Activated naive CD8-positive, alpha-beta T cell treated with anti-CD3 and anti-CD28 coated beads, Interleukin-2, amount 50 U/mL, for 16 hours (primary cell): ENCODE measurements at regions not wholly inside any gene's neighbourhood (a gene's known extent, or its start where the extent isn't known, plus 50 kb on each side); places are given as distances from the start of the nearest gene placed in this dataset.
"Not testable (repeated sequence)": the region's sequence is repeated elsewhere in the genome, so short reads cannot be mapped to it uniquely, and the experiment has no call there.

Experiments
- DNase-seq: peaks from one replicate; pipeline ENCODE4 v3.0.0-alpha.2; 2020; ENCODE audit warnings: low read depth, low spot score

GRCh38 chr20:56766528-56766927, 137.4 kb downstream of the TFAP2C start:
- no peak for DNase-seq

DNA sequence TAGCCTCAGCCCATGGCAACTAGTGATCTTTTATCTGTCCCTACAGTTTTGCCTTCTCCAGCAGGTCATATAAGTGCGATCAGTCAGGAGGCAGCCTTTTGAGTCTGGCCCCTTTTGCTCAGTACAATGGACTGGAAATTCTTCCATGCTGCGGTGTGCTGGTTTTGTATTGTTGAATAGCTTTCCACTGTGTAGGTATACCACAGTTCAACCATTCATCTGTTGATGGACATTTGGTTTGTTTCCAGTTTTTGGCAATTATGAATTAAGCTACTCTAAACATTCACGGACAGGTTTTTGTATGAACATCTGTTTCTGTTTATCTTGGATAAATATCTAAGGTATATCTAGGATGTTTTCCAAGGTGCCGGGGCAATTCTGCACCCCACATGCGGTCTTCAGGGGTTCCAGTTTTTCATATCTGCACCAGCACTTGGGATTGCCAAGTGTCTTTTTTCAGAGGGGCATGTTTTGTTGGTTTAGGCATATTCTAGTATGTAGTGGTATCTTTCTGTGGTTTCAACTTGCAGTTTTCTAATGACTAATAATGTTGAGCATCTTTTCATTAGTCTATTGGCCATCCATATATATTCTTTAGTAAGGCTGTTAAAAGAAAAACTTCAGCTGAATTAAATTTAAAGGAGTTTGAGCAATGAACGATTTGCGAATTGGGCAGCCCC, 141.0 kb downstream of the TFAP2C start:
- DNase-seq = no peak

GRCh38 chr20:56773749-56774148, 144.6 kb downstream of the TFAP2C start:
- DNase-seq = no peak

DNA sequence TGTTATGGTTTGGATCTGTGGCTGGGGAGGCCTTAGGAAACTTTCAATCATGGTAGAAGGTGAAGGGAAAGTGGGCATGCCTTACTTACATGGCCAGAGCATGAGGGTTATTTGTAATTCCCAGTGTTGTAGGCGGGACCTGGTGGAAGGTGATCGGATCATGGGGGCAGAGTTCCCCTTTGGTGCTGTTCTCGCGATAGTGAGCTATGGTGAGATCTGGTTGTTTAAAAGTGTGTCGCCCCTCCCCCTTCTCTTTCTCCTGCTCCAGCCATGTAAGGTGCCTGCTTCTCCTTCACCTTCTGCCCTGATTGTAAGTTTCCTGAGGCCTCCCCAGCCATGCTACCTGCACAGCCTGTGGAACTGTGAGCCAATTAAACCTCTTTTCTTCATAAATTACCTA, 145.8 kb downstream of the TFAP2C start:
- DNase-seq = no peak

DNA sequence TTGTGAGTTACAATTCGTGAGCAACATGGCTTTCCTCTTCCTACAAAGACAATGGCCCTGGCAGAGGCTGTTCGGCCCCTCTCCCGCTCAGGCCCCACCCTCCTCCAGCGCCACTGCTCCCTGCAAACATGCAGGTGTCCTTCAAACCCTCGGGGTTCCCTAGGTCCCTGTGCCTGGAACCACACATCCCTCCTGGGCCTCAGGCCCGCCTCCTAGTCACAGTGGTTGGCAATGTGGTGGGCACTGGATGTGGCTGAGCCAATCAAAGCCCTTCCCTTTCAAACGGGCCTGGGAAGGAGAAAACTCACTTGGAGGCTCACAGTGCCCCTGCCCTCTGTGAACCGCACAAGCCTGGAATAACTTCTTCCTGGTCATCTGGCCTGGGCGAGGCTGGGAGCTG, 147.2 kb downstream of the TFAP2C start:
- no peak for DNase-seq

DNA sequence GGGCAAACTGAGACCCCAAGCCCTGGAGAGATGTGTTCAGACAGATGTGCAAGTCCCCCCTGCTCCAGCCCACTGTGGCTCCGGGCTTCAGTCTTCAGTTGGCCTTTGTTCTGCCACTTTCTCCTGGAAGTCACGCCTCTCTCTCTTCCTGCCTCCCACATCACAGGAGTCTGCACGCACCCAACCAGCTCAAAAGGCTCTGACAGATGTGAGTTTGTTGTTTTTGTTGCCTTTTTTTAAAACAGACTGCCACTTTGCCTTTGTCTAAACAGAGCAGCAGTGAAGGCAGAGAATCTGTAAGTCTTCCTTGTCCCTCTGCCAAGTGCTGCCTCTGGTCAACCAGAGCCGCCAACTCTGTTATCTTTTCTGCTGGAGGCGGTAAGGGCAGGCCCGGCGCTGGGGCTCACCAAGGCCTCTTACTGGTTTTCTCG, 149.7 kb downstream of the TFAP2C start:
- DNase-seq = no peak

GRCh38 chr20:56779452-56780143, 150.5 kb downstream of the TFAP2C start:
- no peak for DNase-seq

GRCh38 chr20:56780266-56780665, 151.2 kb downstream of the TFAP2C start:
- DNase-seq = no peak

GRCh38 chr20:56781108-56781739, 152.1 kb downstream of the TFAP2C start:
- no peak for DNase-seq

DNA sequence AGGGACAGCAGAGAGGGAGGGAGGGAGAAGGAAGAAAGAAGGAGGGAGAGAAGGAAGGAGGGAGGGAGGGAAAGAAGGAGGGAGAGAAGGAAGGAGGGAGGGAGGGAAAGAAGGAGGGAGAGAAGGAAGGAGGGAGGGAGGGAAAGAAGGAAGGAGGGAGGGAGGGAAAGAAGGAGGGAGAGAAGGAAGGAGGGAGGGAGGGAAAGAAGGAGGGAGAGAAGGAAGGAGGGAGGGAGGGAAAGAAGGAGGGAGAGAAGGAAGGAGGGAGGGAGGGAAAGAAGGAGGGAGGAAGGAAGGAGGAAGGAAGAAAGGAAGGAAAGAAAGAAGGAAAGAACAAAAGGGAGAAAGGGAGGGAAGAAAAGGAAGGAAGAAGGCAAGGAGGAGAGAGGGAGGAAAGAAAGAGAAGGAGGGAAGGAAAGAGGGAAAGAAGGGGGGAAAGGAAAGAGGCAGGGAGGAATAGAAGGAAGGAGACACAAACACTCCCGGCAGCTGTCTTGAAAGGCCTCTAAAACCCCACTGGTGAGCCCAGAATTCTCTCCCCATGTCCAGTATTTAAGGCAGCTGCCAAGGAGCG, 153.0 kb downstream of the TFAP2C start:
- not testable (repeated sequence) for DNase-seq

- DNase-seq = not testable (repeated sequence)
Observed at GRCh38 chr20:56782814-56783213, 153.7 kb downstream of the TFAP2C start.

GRCh38 chr20:56783826-56784225, 154.7 kb downstream of the TFAP2C start:
- no peak for DNase-seq

DNA sequence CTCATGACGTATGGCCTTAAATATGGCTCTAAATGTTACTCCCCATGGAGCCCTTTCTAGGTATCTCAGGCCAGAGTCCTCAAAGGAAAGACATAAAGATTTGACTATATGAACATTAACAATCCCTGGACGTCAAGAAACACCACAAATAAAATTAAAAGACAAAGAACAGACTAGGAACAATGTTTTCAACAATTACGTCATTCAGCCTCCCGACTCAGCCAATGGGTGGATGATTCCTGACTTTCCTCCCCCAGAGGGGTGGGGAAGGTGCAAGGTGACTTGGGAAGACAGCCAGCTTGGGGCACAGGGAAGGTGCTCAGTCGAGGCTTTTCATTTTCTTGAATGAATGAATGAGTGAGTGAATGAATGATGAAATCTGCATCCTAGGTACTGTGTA, 157.4 kb downstream of the TFAP2C start:
- no peak for DNase-seq

- DNase-seq = no peak
Observed at GRCh38 chr20:56788041-56788670, 159.1 kb downstream of the TFAP2C start.

- DNase-seq = no peak
Observed at GRCh38 chr20:56788671-56789610, 159.8 kb downstream of the TFAP2C start.

DNA sequence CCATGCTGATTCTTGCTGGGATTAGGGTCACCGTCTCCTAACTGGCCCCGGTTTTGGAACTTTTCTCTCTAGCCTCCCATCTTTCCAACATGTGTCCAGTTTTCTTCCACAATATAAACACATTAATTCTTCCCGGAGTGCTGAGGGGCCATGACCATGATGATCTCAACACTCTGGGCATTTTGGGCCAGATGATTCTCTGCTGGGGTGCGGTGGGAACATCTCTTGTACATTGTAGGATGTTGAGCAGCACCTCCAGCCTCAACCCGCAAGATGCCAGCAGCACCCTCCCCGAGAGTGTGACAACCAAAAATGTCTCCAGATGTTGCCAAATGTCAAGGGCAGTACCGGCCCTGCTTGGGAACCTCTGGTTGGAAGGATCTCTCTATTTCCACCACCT, 164.8 kb downstream of the TFAP2C start:
- no peak for DNase-seq

GRCh38 chr20:56795492-56795891, 166.4 kb downstream of the TFAP2C start:
- no peak for DNase-seq

DNA sequence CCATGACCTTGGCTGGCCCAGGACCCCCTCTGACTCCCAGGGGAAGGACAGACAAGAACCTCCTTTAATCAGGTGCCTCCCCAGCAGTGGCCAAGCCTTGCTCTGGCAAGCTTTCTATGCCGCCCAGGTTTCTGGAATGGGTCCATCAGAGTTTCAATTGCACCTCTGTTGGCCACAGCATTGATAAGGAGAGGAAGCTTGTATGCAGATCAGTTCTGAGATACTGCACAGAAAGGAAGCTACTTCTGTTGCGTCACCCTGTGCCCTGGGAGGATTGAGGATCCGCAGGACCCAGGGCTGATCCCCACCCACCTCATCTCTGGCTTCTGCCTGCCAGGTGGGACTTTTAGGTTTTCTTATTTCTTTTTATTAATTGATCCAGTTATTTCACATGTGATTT, 167.2 kb downstream of the TFAP2C start:
- DNase-seq = no peak

DNA sequence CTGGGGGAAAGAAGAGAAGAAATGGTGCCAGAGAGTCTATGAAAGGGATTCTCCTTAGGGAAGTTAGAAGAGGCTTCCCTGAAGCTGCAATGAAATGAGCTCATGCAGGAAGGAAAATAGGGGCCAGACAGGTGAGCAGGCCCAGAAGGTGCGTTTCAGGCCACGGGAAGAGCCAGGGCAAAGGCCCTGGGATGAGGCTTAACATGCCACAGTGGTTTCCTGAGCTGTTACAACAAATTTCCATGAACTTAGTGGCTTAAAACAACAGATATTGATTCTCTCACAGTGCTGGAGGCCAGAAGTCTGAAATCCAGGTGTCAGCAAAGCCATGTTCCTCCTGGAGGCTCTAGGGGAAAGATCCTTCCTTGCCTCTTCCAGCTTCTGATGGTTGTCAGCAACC, 167.9 kb downstream of the TFAP2C start:
- no peak for DNase-seq

DNA sequence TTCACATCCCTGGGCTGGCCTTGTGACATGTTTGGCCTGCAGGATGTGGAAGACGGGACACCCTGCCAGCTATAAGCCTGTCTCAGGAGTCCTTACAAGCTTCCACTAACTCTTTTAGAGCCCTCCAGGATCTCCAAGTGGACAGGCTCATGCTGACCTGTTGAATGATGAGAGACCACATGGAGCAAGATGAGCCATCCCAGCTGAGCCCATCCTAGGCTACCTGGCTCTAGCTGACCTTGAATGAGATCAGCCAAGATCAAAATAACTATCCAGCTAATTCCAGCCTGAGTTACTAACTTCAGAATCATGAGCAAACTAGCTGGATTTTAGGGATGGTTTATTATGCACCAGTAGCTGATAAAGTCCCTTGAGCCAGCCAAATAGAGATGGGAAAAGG, 169.5 kb downstream of the TFAP2C start:
- no peak for DNase-seq

DNA sequence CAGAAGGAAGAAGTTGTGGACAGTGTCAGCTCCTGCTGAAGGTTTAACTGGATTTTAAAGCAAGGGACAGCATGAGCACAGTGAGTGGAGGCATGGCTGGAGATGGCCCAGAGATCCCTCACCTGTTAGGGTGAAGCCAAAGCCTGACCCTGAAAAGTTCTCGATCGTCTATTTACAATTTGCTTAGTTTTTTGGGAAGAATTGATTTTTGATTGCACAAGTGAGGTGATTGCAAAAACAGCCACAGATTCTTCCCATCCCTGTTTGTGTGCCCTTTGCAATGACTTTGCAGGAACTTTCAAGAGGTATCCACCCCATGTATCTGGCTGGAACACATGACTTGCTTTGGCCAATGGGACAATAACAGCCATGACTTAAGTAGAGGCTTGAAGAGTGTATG, 170.1 kb downstream of the TFAP2C start:
- DNase-seq = no peak
